A172 (cell line): ENCODE measurements at regions not wholly inside any gene's neighbourhood (a gene's known extent, or its start where the extent isn't known, plus 50 kb on each side); places are given as distances from the start of the nearest gene placed in this dataset.
"Not testable (repeated sequence)": the region's sequence is repeated elsewhere in the genome, so short reads cannot be mapped to it uniquely, and the experiment has no call there.

ENCODE experiments used
- DNase-seq: peaks from one replicate; pipeline ENCODE4 v3.0.0-alpha.2; 2015; ENCODE audit warnings: low spot score

- not testable (repeated sequence) for DNase-seq
Measured at GRCh38 chr18:60015826-60016225, 116.0 kb downstream of the PMAIP1 start.

- DNase-seq, result not testable (repeated sequence)
Measured at GRCh38 chr18:60013148-60013547, 113.4 kb downstream of the PMAIP1 start.

- DNase-seq, result no peak
Measured at GRCh38 chr18:60010984-60011383, 111.2 kb downstream of the PMAIP1 start.

- no peak for DNase-seq
Measured at GRCh38 chr18:60010513-60010912, 110.7 kb downstream of the PMAIP1 start.

- DNase-seq, result no peak
Measured at GRCh38 chr18:60007661-60008060, 107.9 kb downstream of the PMAIP1 start.

GRCh38 chr18:60003610-60004185 lies 103.9 kb downstream of the PMAIP1 start:
- no peak for DNase-seq

GRCh38 chr18:59996370-59996966 lies 96.7 kb downstream of the PMAIP1 start:
- peak; percentile 48 for DNase-seq

- peak; percentile 14 for DNase-seq
Measured at GRCh38 chr18:59994357-59994756, 94.6 kb downstream of the PMAIP1 start.

- peak; percentile 24 for DNase-seq
Measured at GRCh38 chr18:59993560-59993959, 93.8 kb downstream of the PMAIP1 start.

GRCh38 chr18:59990121-59990823 lies 90.5 kb downstream of the PMAIP1 start:
- peak; percentile 8 for DNase-seq

- peak; percentile 6 for DNase-seq
Measured at GRCh38 chr18:59988098-59988706, 88.4 kb downstream of the PMAIP1 start.

GRCh38 chr18:59987102-59987501 lies 87.3 kb downstream of the PMAIP1 start:
- DNase-seq, result no peak

GRCh38 chr18:59986139-59986538 lies 86.3 kb downstream of the PMAIP1 start:
- no peak for DNase-seq

GRCh38 chr18:59985289-59985688 lies 85.5 kb downstream of the PMAIP1 start:
- peak; percentile 1 for DNase-seq

- no peak for DNase-seq
Measured at GRCh38 chr18:59983506-59983905, 83.7 kb downstream of the PMAIP1 start.

- no peak for DNase-seq
Measured at GRCh38 chr18:59980188-59980637, 80.4 kb downstream of the PMAIP1 start.

- DNase-seq, result no peak
Measured at GRCh38 chr18:59971871-59972428, 72.2 kb downstream of the PMAIP1 start.

GRCh38 chr18:59971144-59971543 lies 71.3 kb downstream of the PMAIP1 start:
- DNase-seq, result not testable (repeated sequence)

- not testable (repeated sequence) for DNase-seq
Measured at GRCh38 chr18:59969477-59970028, 69.8 kb downstream of the PMAIP1 start.

GRCh38 chr18:59968583-59968982 lies 68.8 kb downstream of the PMAIP1 start:
- no peak for DNase-seq

GRCh38 chr18:59967878-59968277 lies 68.1 kb downstream of the PMAIP1 start:
- no peak for DNase-seq

- DNase-seq, result no peak
Measured at GRCh38 chr18:59966913-59967312, 67.1 kb downstream of the PMAIP1 start.
